Loucy (cell line): ENCODE measurements at regions not wholly inside any gene's neighbourhood (a gene's known extent, or its start where the extent isn't known, plus 50 kb on each side); places are given as distances from the start of the nearest gene placed in this dataset.

Experiments used
- CTCF ChIP-seq: fragments of 200-600 bp; sonication (generic); conservative IDR thresholded peaks from 2 replicates; pipeline ENCODE4 v1.5.1; 2014; ENCODE audit warnings: mild to moderate bottlenecking, antibody characterized with exemption, low read length
- EZH2phosphoT487 ChIP-seq: fragments of 200-600 bp; IDR thresholded peaks from 2 replicates; pipeline ENCODE4 v1.6.1; 2018; ENCODE audit warnings: antibody characterized with exemption, mild to moderate bottlenecking, moderate library complexity, borderline replicate concordance

GRCh38 chr5:124617787-124618186 lies 128.7 kb downstream of the ZNF608 start:
- TF ChIP-seq CTCF (no peak), EZH2phosphoT487 (no peak)
